DMS53 (cell line): ENCODE measurements at regions not wholly inside any gene's neighbourhood (a gene's known extent, or its start where the extent isn't known, plus 50 kb on each side); places are given as distances from the start of the nearest gene placed in this dataset.

ENCODE experiments used
- DNase-seq: peaks from one replicate; lab custom pipeline; 2025; lab: John Stamatoyannopoulos, UW

GRCh38 chr6:140909156-140909555 lies 1223.6 kb upstream of the GJE1 start:
- no peak for DNase-seq

DNA sequence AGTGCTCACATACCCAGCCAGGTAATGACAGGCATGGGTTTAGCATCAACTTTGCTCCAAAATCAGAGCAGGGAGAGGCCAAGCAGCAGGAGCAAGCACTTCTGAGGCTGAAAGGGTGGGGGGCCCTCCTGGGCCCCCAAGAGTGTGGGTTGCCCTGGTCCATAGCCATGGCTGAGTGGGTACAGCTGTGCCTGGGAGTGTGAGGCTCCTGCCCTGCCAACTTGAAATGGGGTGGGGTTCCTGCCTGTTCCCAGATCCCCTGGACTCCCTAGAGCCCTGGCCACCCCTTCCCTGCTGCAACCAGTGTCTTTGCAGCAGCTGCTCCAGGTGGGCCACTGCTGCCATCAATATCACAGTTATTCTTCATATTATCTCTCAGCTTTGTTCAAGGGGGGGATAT lies 1224.2 kb upstream of the GJE1 start:
- DNase-seq, result no peak

- DNase-seq, result no peak
Observed at GRCh38 chr6:140907235-140907634, 1225.5 kb upstream of the GJE1 start.

DNA sequence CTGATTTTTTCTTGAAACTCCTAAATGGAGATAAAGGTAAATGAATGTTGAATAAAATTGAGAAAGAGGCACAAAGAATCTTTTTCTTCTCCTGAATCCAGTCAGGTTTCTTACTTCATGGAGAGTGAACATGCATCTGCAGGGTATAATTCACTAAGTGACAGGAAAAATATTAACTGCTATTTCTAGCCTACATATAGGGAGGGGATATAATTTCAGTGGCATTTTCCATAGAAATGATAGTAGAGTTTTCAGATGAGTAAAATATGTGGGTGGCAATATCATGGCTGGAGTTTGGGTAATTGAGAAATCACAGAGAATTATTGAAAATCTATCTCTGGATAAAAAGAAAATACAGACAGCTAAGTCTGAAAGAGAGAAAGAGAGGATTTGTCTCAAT lies 1227.0 kb upstream of the GJE1 start:
- DNase-seq, result no peak

GRCh38 chr6:140905050-140905449 lies 1227.7 kb upstream of the GJE1 start:
- DNase-seq, result no peak

- no peak for DNase-seq
Observed at GRCh38 chr6:140897804-140898573, 1234.7 kb upstream of the GJE1 start.

DNA sequence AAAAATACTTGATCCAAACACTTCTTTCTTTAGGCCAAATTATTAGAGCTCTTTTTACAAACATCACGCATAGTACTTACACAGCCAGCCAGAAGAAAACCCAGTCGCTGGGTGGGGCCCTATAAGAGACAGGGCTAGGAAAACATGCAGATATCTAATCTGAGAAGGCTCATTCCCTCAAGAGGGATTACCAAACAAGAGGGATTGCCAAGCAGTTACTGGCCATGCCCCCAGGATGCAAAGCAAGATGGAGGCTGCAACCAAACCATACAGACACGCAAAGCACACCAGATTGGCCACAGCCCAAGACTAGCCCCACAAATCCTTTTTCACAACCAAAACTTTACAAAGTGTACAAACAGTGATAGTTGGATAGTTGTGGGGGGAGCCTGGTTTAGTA lies 1235.4 kb upstream of the GJE1 start:
- no peak for DNase-seq

DNA sequence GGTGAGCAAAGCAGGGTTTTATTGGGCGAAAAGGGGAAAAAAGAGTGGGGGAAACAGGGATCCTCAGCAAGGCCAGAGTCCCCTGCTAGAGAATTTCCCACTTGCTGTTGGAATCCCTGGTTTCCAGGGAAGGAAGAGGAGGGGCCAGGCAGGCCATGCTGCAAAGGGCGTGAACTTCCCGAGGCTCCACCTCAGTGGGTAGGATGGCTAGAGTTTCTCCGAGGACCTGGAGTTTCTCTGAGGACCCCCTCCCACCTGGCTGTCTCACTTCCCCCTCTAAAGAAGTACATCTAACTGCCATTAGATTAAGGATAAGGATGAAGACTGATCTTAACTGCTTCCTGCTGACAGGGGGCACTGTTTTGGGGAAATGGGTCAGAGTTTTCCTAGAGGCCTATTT lies 1239.3 kb upstream of the GJE1 start:
- DNase-seq, result no peak

GRCh38 chr6:140879946-140880345 lies 1252.8 kb upstream of the GJE1 start:
- no peak for DNase-seq

GRCh38 chr6:140874066-140874465 lies 1258.7 kb upstream of the GJE1 start:
- DNase-seq, result no peak

DNA sequence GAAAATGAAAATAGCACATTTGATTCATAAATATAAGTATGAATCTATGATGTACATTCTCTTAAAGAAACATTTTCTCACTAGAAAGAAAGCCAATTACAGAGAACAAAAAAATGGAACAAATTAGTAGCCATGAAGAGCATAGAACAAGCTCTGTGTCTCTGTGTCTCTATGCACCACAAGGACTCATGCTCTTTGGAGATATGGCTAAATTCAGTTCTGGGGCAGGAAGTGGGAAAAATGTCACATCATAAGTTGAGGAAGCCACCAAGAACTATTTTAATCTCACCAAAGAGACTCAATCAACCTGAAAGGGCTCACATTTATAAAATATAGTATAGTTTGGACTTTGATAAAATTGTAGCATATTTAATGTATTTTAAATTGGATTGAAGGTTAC lies 1259.8 kb upstream of the GJE1 start:
- DNase-seq, result no peak

DNA sequence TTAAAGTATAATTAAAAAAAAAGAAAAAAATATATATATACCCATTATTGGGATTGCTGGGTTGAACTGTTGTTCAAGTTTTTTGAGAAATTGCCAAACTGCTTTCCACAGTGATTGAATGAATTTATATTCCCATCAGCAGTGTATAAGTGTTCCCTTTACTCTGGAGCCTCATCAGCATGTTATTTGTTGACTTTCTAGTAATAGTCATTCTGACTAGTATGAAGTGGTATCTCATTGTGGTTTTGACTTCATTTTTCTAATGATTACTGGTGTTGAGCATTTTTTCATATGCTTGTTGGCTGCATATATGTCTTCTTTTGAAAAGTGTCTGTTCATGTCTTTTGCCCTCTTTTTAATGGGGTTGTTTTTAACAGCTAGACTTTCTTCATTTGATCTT lies 1260.8 kb upstream of the GJE1 start:
- DNase-seq, result no peak

DNA sequence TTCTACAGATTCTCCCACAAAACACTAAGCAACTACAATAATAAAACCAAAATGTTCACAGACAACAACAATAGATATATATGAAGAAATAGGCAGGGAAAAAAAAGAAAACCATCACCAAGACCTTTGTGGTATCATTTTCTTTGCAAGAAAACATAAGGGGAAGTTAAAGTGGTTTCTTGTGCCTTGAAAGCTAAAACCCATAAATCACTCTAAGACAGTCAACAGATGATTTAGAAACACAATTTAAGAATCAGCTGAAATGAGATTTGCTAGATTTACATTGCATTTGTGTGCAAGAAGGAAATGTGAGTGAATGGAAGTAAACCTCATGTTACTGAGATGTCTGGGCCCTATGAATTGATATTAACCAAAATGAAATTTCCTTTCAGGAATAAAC lies 1265.4 kb upstream of the GJE1 start:
- no peak for DNase-seq

- DNase-seq, result peak; percentile 12
Observed at GRCh38 chr6:140858381-140858971, 1274.2 kb upstream of the GJE1 start.

- peak; percentile 74 for DNase-seq
Observed at GRCh38 chr6:140857739-140858380, 1274.9 kb upstream of the GJE1 start.

DNA sequence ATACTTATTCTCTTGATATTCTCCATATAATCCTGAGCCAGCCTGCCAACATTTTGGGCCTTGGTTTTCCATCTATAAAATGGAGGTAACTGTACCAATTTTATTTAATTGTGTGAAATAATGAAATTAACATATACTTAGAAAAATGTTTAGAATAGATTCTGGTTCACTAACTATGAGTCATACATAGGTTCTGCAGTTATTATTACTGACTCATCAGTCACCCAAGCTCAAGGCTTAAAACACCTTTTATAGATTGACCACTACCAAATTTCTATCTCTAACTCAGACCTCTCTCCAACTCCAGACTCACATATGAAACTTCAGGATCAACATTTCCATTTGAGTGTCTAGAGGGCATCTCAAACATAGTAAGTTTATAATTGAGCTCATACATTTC lies 1277.2 kb upstream of the GJE1 start:
- DNase-seq, result no peak

DNA sequence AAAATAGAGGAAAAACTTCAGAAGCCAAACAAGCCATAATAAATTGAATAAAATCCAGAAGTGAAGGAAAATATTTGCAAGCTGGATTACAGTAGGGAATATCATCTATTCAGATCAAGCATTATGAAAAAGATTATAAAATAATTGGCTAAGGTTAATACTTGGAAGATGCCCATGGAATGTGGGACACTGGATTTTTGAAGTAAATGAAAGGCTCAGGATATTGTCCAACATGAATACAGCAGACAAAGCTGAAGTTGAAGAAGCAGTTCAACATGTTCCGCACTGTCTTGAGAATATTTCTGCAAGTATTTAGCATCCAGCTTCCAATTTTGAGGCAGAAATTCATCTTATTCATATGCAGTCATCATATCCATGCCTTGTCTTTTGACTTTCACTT lies 1278.4 kb upstream of the GJE1 start:
- DNase-seq, result no peak

DNA sequence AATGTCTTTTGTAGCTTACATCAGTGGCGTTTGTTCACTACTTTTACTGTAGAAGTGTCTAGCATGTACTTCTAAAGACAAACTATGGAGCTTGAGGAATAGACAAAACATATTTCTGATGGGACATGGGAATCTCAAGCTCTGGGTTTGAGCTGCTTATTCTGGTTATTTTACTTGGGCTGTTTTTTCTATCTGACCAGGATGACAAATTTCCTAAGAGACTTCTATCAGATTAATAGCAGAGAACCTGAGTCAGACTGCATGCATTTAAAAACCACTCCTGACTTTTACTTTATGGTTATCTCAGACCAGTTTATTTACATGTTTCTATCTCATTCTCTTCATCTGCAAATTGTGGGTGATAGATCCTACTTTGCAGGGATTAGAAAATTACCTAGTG lies 1282.3 kb upstream of the GJE1 start:
- DNase-seq, result no peak

- no peak for DNase-seq
Observed at GRCh38 chr6:140849456-140849855, 1283.3 kb upstream of the GJE1 start.

- DNase-seq, result no peak
Observed at GRCh38 chr6:140847262-140847645, 1285.5 kb upstream of the GJE1 start.

DNA sequence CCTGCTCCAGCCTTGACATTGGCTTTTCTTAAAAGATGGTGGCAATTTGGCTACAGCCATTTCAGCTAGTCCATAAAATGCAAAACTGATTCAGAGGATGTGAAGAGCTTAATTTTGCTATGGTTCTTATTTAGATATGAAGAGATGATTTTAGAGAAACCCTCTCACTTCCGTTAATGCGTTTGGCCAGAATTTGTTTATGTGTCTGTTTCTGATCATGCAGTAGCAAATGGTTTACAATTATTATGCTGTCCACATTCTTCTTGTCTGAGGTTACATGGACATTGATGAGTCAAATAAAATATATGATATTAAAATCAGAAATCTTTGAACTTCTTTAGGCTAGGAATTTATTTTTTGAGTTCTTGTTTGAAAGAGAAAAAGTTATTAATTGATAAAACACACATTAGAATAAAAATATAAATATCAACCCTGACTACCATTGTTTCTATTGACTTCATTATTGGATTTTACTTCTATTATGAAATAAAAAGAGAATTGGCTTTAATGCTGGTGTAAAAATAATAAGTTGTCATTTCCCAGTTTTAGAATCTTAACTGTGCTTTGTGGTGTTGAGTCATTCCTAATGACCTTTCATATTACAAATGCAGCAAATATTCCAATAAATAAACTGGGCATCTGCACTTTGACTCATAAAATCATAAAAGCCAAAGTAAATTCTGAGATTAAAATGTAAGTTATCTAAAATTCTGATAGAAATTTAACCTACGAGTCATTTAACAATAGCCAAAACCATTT lies 1286.0 kb upstream of the GJE1 start:
- DNase-seq, result no peak

GRCh38 chr6:140845701-140846100 lies 1287.0 kb upstream of the GJE1 start:
- no peak for DNase-seq

DNA sequence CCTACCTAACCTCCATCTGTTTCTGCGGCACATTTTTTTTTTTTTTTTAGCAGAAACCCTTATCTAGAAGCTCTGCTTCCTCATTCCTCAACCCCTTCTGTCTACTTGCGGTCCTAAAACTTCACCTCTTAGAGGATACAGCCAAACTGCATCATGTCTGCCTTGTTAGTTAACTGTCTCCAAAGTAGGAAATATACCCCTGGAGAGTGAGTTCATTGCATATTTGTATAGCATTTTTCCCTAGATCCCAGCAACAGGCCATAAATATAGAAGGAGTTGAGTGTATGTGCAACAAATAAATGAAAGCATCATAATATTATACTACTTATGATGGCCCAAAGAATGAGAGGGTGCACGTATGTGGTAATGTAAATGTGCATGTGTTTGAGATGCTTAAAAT lies 1288.6 kb upstream of the GJE1 start:
- DNase-seq, result no peak
